Esophagus muscularis mucosa (tissue), 4 donors: ENCODE measurements at regions not wholly inside any gene's neighbourhood (a gene's known extent, or its start where the extent isn't known, plus 50 kb on each side); places are given as distances from the start of the nearest gene placed in this dataset.

ENCODE experiments used
- DNase-seq: peaks from one replicate; pipeline ENCODE4 v3.0.0-alpha.2; 2017; ENCODE audit errors: extremely low spot score
- H3K27ac ChIP-seq, 4 donors: fragments of 200-600 bp; sonication (generic); replicated peaks in 1 of 4; 1 replicate in 3 of 4; 2 replicates in 1 of 4; pipeline ENCODE4 v1.5.1; 2016 to 2019; ENCODE audit warnings: mild to moderate bottlenecking in 1 of 4
- H3K27me3 ChIP-seq, 4 donors: fragments of 200-600 bp; sonication (generic); one replicate each; pipeline versions ENCODE4 v1.5.1 to v1.6.0; 2016 to 2019
- H3K36me3 ChIP-seq, 4 donors: fragments of 200-600 bp; sonication (generic); one replicate each; pipeline ENCODE4 v1.5.1; 2016 to 2019
- H3K4me1 ChIP-seq, 4 donors: fragments of 200-600 bp; sonication (generic); one replicate each; pipeline ENCODE4 v1.5.1; 2016 to 2019
- H3K4me3 ChIP-seq, 4 donors: fragments of 200-600 bp; sonication (generic); 1 replicate in 2 of 4; 2 replicates in 2 of 4; pipeline ENCODE4 v1.5.1; 2016 to 2019; ENCODE audit warnings: mild to moderate bottlenecking in 4 of 4, moderate library complexity in 1 of 4
- H3K9me3 ChIP-seq, 4 donors: fragments of 200-600 bp; sonication (generic); 1 replicate in 3 of 4; 2 replicates in 1 of 4; pipeline ENCODE4 v1.5.1; 2016 to 2019
- CTCF ChIP-seq, 3 experiments: fragments of 200-600 bp in 2 of 3; fragments of 450-650 bp in 1 of 3; sonication (generic) in 2 of 3; IDR thresholded peaks; one replicate each; pipeline ENCODE4 v1.5.1; 2017 to 2019; ENCODE audit warnings: antibody characterized with exemption in 3 of 3, mild to moderate bottlenecking in 2 of 3, moderate library complexity in 1 of 3
- EP300 ChIP-seq: sonication (generic); formaldehyde crosslinking; IDR thresholded peaks from one replicate; pipeline ENCODE4 v1.6.1; 2017; ENCODE audit warnings: antibody characterized with exemption
- POLR2A ChIP-seq: fragments of 450-650 bp; IDR thresholded peaks from one replicate; pipeline ENCODE4 v1.6.1; 2017; ENCODE audit warnings: antibody characterized with exemption, moderate library complexity, mild to moderate bottlenecking, low read depth
- POLR2AphosphoS5 ChIP-seq, 2 donors: sonication (generic); formaldehyde crosslinking; IDR thresholded peaks; one replicate each; pipeline ENCODE4 v1.6.1; 2017; ENCODE audit warnings: antibody characterized with exemption in 2 of 2
- WGBS: methylation state at CpG from one replicate; pipeline ENCODE4 v1.1.5; 2018; 5-methylcytosine and 5-hydroxymethylcytosine counted together
- intact Hi-C: fragments of 100-400 bp; cut with DNase I; formaldehyde crosslinking; loops from one replicate; pipeline ENCODE4 v1.15.1; 2023

- H3K27ac ChIP-seq, result no peak overlapping the region
- TF ChIP-seq POLR2AphosphoS5 (IDR thresholded peaks at IDR 0.05) (no peak), EP300 (no peak), CTCF (IDR thresholded peaks at IDR 0.05) (no peak)
- intact Hi-C loops, result no loop called here
Measured at GRCh38 chr14:40806471-40806870, 800.2 kb upstream of the LRFN5 start.

DNA sequence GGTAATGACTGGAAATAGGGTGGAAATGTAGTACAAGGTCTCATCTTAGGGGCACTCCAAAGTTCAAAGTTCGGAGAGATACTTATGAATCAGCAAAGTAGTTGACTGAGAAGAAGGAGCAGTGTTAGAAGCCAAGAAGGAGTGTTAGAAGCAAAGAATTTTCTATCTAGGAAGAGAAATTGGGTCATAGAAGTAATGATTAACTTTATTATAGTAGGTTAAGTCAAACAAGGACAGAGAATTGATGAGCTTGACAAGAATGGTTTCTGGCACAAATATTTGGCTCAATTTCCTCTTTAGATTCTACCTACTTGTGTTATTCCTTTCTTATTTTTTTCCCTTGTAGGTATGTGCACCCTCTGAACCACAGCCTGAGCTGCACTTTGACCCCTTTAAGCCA lies 810.5 kb upstream of the LRFN5 start:
- no peak for DNase-seq
- H3K27ac ChIP-seq, result no peak overlapping the region
- H3K4me1 ChIP-seq, result no peaks in the 10 kb centered on the region
- H3K36me3 ChIP-seq, result no peaks in the 10 kb centered on the region
- intact Hi-C loops, result no loop called here
- H3K27me3 ChIP-seq, result no peaks in the 10 kb centered on the region
- TF ChIP-seq EP300, result no peak
- 36% methylated on average over 1 of the region's 1 CpG for whole genome bisulfite sequencing
- H3K9me3 ChIP-seq, result peaks cover 0 to 9% (median 0%) of the 10 kb centered on the region in 4 donors
- no peak overlapping the region for H3K4me3 ChIP-seq

More at GRCh38 chr14:40806471-40806870, 800.2 kb upstream of the LRFN5 start:
- no peak for DNase-seq
- no peaks in the 10 kb centered on the region for H3K27me3 ChIP-seq
- no peaks in the 10 kb centered on the region for H3K4me1 ChIP-seq
- H3K36me3 ChIP-seq, result no peaks in the 10 kb centered on the region
- no peaks in the 10 kb centered on the region for H3K9me3 ChIP-seq
- no peak overlapping the region for H3K4me3 ChIP-seq

GRCh38 chr14:40784860-40785259 lies 821.8 kb upstream of the LRFN5 start:
- 76% methylated on average over 7 of the region's 9 CpGs for WGBS
- TF ChIP-seq EP300 (no peak), POLR2A (no peak), POLR2AphosphoS5 (IDR thresholded peaks at IDR 0.05) (no peak), CTCF (IDR thresholded peaks at IDR 0.05) (no peak)
- intact Hi-C loops, result no loop called here

GRCh38 chr14:40762685-40763084 lies 844.0 kb upstream of the LRFN5 start:
- H3K9me3 ChIP-seq, result no peaks in the 10 kb centered on the region
- H3K4me1 ChIP-seq, result no peaks in the 10 kb centered on the region
- intact Hi-C loops, result no loop called here
- H3K4me3 ChIP-seq, result no peak overlapping the region
- WGBS, result 61% methylated on average over 1 of the region's 1 CpG
- DNase-seq, result no peak
- no peak overlapping the region for H3K27ac ChIP-seq
- TF ChIP-seq EP300, result no peak
- no peak for TF ChIP-seq POLR2AphosphoS5 (IDR thresholded peaks at IDR 0.05)
- TF ChIP-seq POLR2A, result no peak
- no peak for TF ChIP-seq CTCF (IDR thresholded peaks at IDR 0.05)
- no peaks in the 10 kb centered on the region for H3K27me3 ChIP-seq
- H3K36me3 ChIP-seq, result no peaks in the 10 kb centered on the region

More at GRCh38 chr14:40784860-40785259, 821.8 kb upstream of the LRFN5 start:
- H3K36me3 ChIP-seq, result no peaks in the 10 kb centered on the region
- no peaks in the 10 kb centered on the region for H3K27me3 ChIP-seq
- H3K4me3 ChIP-seq, result no peak overlapping the region
- no peaks in the 10 kb centered on the region for H3K9me3 ChIP-seq
- no peak for DNase-seq
- no peaks in the 10 kb centered on the region for H3K4me1 ChIP-seq
- no peak overlapping the region for H3K27ac ChIP-seq

- TF ChIP-seq POLR2AphosphoS5 (IDR thresholded peaks at IDR 0.05) (no peak), CTCF (IDR thresholded peaks at IDR 0.05) (no peak), EP300 (no peak), POLR2A (no peak)
- Histone ChIP-seq H3K36me3 (no peaks in the 10 kb centered on the region), H3K4me1 (no peaks in the 10 kb centered on the region), H3K27ac (no peak overlapping the region), H3K9me3 (no peaks in the 10 kb centered on the region), H3K4me3 (no peak overlapping the region), H3K27me3 (no peaks in the 10 kb centered on the region)
- intact Hi-C loops, result no loop called here
- 85% methylated on average over 2 of the region's 2 CpGs for WGBS
- no peak for DNase-seq
Measured at GRCh38 chr14:40762177-40762576, 844.5 kb upstream of the LRFN5 start.
